Erythroblast (primary cell): ENCODE measurements at regions not wholly inside any gene's neighbourhood (a gene's known extent, or its start where the extent isn't known, plus 50 kb on each side); places are given as distances from the start of the nearest gene placed in this dataset.

ENCODE experiments used
- DNase-seq, 2 experiments: peaks; one replicate each; lab custom pipeline; 2025; lab: John Stamatoyannopoulos, UW
- GATA1 ChIP-seq: IDR thresholded peaks from 2 replicates; pipeline ENCODE4 v1.6.1; 2011; ENCODE audit warnings: low read depth, mild to moderate bottlenecking, control low read depth, low read length, moderate library complexity
- POLR2A ChIP-seq: IDR thresholded peaks from 2 replicates; pipeline ENCODE4 v1.6.1; 2011; ENCODE audit warnings: mild to moderate bottlenecking, low read length

- TF ChIP-seq GATA1 (no peak), POLR2A (no peak)
Observed at GRCh38 chr2:16175247-16175825, 235.0 kb downstream of the MYCN start.

DNA sequence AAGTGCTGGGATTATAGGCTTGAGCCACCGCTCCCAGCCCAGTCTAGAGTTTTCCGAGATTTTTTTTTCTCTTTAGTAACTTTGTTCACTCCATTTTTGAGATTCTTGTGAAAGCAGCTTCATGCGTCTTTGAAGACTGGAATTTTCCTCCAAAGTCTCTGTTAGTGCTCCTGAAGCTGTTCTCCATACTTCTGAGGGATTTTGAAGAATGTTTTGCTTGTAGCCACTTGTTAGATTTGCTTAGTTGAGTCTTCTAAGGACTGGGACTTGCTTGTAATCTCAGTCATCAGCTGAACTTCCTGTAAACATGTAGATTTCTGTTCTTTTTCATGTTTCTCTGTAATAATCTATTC lies 234.3 kb downstream of the MYCN start:
- no peak for DNase-seq
- TF ChIP-seq POLR2A (no peak), GATA1 (no peak)

More at GRCh38 chr2:16175247-16175825, 235.0 kb downstream of the MYCN start:
- DNase-seq: no peak

DNA sequence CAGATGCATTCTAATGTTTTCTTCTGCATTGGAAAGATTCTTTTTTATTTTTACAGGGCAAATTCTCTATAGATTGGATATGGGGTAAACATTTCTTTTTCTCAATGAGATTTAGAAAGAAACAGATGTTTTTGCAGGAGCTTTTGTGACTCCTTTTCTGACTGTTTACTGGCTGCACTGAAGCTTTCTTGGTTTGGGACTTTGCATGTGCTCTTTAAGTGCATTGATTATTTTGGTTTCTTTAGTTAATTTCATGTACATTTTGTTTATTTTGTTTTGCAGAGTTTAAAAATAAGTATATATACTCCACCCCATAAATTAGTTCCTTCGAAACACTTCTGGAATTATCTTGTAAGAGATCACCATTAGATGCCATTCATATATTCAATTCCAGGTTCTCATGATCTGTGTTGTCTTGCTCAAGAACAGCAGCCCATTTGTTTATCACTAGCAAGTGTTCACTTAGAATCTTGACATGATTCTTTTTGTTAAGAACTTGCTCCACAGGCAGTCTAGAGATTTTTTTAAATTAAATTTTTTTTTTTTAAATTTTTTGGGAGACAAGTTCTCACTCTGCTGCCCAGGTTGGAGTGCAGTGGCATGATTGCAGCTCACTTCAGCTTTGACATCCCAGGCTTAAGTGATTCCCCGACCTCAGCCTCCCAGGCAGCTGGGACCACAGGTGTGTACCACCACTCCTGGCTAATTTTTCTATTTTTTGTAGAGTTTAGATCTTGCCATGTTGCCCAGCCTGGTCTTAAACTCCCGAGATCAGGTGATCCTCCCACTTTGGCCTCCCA lies 233.7 kb downstream of the MYCN start:
- TF ChIP-seq GATA1 (no peak), POLR2A (no peak)

DNA sequence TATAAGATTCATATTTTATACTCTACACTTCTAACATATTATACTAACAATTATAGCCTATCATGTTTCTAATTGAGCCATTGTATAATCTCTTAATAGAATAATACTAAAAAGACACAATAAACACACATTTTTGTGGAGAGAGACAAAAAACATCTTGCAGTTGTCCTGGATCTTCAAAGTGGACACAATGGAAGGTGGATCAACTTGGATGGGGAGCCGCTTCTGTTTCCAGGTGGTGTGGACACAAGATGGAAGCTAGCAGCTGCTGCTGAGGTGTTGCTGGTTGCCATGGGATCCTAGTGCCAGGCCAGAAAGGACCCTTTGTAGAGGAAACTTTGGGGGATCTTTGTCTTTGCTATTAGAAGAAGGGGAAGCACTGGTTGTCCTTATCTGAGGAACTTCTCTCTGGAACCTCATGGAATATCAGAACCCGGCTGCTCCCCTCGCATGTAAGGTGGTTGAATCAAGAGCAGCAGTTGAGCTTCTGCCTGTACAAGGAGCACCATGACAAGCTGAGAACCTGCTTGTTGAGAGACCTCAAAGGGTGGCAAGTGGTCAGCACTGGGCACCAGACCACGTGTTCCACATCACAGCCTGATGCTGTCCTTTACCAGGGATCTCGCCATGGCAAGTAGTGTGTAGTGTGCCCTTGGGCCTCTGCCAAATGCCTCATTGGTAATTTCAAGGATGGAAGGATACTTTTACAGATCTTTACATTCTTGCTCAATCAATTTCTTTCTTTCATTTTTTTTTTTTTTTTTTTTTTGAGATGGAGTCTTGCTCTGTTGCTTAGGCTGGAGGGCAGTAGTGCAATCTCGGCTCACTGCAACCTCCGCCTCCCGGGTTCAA lies 232.2 kb downstream of the MYCN start:
- TF ChIP-seq POLR2A (no peak), GATA1 (no peak)
- DNase-seq: no peak

More for the DNA sequence above, 233.7 kb downstream of the MYCN start:
- DNase-seq: no peak

DNA sequence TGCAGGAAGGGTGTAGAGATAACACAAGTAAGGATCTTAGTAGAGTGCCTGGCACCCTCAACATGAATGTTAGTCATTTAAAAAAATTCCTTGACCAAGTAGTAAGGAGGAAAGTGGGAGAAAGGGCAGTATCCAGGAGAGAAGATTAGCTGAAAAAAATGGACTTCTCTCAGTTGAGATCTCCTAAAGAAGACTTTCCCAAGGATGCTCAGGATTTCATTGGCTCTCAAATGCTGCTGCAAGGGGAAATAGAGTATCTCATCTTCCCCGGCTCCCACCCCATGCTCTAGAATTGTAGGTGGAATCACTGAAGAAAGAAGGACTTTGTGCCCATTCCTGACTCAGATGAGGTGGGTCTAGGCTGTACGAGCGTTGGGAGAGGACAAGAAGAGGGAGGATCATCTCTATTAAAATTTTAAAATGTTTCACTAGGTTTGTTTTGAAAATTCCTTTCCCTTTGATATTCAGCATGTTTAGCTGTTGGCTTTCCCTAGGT lies 231.1 kb downstream of the MYCN start:
- DNase-seq: no peak

GRCh38 chr2:16170675-16171424 lies 230.5 kb downstream of the MYCN start:
- DNase-seq: no peak
- no peak for TF ChIP-seq POLR2A
- TF ChIP-seq GATA1: no peak

More for the DNA sequence above, 231.1 kb downstream of the MYCN start:
- TF ChIP-seq GATA1 (no peak), POLR2A (no peak)

DNA sequence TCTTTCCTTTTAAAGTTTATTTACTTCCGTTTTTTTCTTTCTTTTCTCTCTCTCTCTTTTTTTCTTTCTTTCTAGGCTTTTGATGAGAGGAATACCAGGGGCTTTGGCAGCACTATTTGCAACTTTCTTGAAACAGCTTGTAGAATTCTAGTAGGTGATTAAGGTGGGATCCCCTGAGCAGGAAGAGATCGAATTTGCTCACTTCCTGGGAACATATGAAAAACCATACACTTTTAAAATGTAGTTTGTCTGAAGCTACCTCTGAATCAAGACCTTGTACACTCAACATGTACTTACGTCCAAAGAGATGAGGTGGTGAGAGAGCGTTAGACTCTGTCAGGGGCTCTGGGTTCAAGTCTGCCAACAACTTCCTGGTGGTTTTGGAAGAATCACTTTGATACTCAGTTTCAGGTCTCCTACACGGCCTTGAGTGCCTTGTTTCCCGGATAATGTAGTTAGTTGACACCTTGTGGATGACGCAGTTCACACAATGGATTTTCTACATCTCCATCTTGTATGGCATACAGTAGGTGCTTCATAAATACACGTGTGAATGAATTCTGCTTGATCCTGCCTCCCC lies 229.1 kb downstream of the MYCN start:
- TF ChIP-seq GATA1: no peak
- no peak for TF ChIP-seq POLR2A
- DNase-seq: no peak

GRCh38 chr2:16168506-16169264 lies 228.3 kb downstream of the MYCN start:
- no peak for TF ChIP-seq GATA1
- no peak for TF ChIP-seq POLR2A
- DNase-seq: no peak

DNA sequence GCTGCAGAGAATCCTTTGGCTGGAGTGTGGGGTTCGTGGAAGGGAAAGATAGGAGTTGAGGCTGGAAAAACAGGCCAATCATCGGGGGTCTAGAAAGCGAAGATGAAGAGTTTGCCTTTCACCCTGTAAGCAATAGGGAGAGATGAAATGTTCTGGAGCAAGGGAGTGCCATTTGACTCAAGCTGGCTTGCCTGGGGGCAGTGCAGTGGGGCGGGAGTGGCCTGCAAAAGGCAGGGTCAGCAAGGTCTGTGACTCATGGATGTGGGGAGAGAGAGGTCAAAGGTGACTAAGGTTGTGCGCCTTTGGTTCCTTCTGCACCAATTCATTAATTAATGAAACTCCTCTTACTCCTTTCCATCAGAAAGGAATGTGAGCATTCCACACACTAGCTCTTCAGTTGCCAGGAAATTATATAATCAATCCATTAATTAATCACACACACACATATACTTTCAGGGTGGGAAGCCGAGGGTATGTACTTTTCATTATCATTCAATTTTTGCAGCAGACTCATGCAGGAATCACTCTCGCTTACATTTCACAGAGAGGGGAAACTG lies 227.6 kb downstream of the MYCN start:
- no peak for DNase-seq
- TF ChIP-seq POLR2A (no peak), GATA1 (no peak)

GRCh38 chr2:16167451-16167861 lies 227.1 kb downstream of the MYCN start:
- TF ChIP-seq GATA1 (no peak), POLR2A (no peak)
- DNase-seq: no peak

GRCh38 chr2:16166327-16166981 lies 226.1 kb downstream of the MYCN start:
- TF ChIP-seq POLR2A (no peak), GATA1 (no peak)

More at GRCh38 chr2:16166327-16166981, 226.1 kb downstream of the MYCN start:
- DNase-seq: no peak
